HG03520 (cell line): ENCODE measurements at regions not wholly inside any gene's neighbourhood (a gene's known extent, or its start where the extent isn't known, plus 50 kb on each side); places are given as distances from the start of the nearest gene placed in this dataset.
A peak's percentile ranks its signal among the peaks of the same experiment; 100 is the strongest.

ENCODE experiments used
- ATAC-seq: cut with Tn5 transposase; IDR thresholded peaks from one replicate; pipeline ENCODE4 v1.9.1; 2021; ENCODE audit warnings: mild to moderate bottlenecking, moderate library complexity; ENCODE audit not compliant: unreplicated experiment

DNA sequence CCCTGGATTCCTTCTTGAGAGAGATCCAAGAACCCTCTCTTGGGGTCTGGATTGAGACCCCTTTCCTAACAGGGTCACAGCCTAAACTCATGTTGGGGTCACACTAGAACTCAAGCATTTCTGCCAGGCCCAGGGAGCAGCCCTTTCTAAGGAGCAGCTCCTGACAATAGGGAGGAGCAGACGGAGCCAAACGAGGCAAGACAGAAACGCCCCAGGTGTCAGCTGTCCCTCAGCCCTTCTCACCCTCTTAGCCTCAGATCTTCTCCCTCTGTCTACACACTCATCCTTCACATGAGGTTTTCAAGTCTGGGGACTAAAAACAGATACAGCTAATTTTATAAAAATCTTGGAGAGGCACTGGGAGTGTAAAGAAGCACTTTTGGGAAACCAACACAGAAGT is 157.2 kb downstream of the SOCS6 start:
- ATAC-seq = no peak

GRCh38 chr18:70442933-70443332 is 154.1 kb downstream of the SOCS6 start:
- no peak for ATAC-seq

DNA sequence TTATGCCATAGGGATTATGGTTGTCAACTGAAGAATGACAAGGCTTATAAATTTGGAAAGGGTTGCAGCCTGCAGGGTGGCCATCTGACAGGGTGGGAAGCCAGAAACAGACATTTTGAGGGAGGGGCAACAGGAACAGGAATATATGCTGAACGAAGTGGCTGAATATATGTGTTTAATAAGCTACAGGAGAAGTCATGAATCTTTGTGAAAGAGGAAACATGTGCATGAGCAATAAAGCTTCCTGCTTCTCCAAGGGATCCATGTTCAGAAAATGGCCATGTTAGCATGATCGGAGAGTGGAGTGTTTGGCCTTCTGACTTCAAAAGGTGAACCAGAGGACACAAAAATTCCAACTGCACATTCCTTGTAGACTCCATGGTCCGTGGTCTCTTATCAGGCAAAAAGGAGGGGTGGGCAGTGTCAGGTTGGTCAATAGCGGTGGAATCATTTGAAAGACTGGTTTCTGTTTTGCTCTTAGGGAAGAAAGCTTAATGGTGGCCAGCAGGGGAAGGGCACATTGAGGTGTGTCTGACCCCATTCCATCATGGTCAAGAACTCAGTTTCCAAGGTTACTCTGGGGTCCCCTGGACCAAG is 144.1 kb downstream of the SOCS6 start:
- ATAC-seq = no peak

GRCh38 chr18:70431203-70431624 is 142.4 kb downstream of the SOCS6 start:
- ATAC-seq = no peak

GRCh38 chr18:70430501-70431173 is 141.8 kb downstream of the SOCS6 start:
- no peak for ATAC-seq

GRCh38 chr18:70429847-70430500 is 141.1 kb downstream of the SOCS6 start:
- no peak for ATAC-seq

GRCh38 chr18:70428439-70428838 is 139.6 kb downstream of the SOCS6 start:
- ATAC-seq = peak; percentile 99

- no peak for ATAC-seq
These were observed 138.0 kb downstream of the SOCS6 start for GRCh38 chr18:70426818-70427217.

DNA sequence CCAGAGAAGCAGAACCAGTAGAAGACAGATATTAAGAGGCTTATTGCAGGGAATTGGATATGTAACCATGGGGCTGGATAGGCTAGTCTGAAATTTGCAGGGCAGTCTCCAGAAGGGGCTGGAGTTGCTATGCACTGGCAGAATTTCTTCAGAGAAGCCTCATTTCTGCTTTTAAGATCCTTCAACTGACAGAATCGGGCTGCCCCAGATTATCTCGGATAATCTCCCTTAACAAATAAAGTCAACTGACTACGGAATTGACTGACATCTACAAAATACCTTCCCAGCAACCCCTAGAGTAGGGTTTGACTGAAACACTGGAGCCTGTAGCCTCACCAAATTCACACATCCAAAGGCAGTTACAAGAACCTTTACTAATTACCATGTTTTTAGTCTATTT is 136.4 kb downstream of the SOCS6 start:
- no peak for ATAC-seq

- ATAC-seq = no peak
These were observed 135.1 kb downstream of the SOCS6 start for GRCh38 chr18:70423988-70424387.

DNA sequence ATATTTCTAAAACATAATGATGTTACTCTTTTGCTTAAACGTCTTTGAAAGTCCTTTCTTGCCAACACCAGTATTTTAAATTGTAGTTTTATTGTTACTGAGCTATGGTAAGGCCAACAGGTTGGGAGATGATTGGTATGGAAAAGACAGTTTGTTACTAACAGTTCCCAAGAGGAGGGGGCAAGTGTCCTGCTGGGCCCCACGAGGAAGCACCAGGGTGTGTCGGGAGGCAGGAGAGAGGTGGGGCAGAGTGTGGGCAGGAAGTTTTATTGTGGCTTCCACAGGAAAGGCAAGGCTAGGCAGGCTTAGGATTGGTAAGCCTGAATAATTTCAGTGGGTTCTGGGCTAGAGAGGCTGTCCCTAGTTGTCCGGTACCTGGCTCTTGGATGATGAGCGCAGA is 134.3 kb downstream of the SOCS6 start:
- ATAC-seq = no peak

- no peak for ATAC-seq
These were observed 133.6 kb downstream of the SOCS6 start for GRCh38 chr18:70422391-70422965.

DNA sequence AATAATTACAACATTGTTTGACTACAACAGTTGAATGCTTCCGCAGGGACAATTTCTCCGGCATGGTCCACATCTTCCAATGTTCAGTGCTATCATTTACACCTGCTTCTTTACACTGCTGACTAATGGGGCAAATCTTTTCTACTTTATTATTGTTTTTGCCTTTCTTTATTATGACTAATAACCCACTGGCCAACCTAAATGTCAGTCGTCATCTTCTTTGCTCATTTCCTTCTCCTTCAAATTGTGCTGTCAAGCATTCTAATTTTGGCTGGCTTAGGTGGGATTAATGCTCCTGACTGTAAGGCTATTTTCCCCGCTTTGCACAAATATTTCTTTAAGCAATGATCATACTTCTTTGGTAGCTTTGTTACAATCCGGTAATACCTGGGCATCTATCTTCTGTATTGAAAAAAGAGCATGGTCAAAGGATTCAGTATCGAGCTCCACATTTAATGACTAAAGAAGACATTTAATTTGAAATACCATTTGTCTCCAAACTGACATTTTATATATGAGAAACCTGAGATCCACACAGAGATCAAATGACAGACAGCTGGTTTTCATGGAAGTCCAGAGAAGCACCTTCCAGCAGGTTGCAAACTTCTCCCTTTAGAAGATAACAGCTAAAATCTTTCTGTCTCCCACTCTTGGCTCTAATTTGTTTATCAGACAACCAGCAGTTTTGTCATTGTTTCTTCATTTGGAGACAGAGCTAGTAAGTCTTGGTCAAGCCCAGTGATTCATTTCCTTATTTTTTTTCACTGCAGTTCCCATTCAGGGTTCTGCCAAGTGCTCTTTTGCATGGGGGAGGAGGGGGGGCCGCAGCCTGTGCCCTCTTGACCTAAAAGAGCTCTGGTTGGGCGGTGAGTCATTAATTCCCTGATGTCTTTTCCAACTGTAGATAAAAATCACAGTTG is 132.9 kb downstream of the SOCS6 start:
- no peak for ATAC-seq

DNA sequence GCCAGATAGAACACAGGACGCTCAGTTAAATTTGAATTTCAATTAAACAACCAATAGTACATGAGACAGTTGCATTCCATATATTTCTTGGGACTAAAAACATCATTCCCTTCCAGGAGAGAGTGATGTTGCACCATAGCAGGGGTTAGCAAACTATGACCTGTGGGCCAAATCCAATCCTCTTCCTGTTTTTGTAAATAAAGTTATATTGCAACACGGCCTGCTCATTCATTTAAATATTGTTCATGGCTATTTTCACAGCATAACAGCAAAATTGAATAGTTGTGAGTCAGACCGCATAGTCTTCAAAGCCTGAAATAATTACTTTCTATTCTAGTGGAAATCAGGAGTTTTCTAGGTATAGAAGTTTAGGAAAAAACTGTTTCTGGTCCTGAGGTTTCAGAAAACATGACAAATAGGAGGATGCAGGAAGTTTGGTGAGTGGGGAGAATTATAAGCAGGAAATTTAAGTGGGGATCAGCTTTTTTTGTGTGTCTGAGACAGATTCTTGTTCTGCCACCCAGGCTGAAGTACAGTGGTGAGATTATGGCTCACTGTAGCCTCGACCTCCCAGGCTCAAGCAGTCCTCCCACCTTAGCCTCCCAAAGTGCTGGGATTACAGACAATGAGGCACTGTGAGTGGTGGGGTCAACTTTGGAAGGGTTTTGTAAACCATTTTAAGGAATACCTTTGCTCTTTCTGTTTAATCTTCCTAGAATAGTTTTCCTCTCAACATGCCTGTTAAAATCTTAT is 131.5 kb downstream of the SOCS6 start:
- ATAC-seq = no peak

DNA sequence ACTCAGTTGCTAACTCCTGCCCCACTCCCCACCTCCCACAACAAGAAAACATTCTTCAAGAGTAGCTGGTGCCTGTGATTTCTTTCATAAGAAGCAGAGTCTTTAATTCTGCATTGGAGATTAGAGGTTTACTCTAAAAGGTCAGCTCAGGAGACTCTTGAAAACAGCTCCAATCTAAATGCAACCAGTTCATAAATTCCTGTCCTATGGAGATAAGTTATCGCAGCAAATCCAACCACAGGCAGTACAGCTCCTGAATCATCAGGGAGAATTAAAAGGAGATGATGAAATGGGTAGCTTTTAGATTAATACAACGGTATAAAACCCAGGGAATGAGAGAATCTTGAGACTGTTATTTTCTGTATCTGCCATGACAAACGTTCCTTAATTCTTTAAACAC is 130.7 kb downstream of the SOCS6 start:
- no peak for ATAC-seq

- ATAC-seq = peak; percentile 99
These were observed 129.9 kb downstream of the SOCS6 start for GRCh38 chr18:70418546-70419311.

GRCh38 chr18:70417847-70418246 is 129.0 kb downstream of the SOCS6 start:
- no peak for ATAC-seq

GRCh38 chr18:70416496-70416895 is 127.7 kb downstream of the SOCS6 start:
- ATAC-seq = no peak

- ATAC-seq = no peak
These were observed 127.1 kb downstream of the SOCS6 start for GRCh38 chr18:70415823-70416488.
